ENCODE measurements at regions not wholly inside any gene's neighbourhood (a gene's known extent, or its start where the extent isn't known, plus 50 kb on each side); places are given as distances from the start of the nearest gene placed in this dataset.

- in situ Hi-C loops (cut with MboI) (loop anchor here (10.0 kb wide), 1 partner anchor 976 kb away; no protein-coding TSS in a partner anchor), intact Hi-C loops (cut with micrococcal nuclease; ENCODE audit: unreplicated experiment) (no loop called here)
- H3K4me1 ChIP-seq (ENCODE audit: control insufficient read depth, insufficient read depth, low read length) = no peaks in the 10 kb centered on the region
- CTCF ChIA-PET = no interaction called here
- no peak overlapping the region for H3K4me3 ChIP-seq
- no peak overlapping the region for H2AFZ ChIP-seq (ENCODE audit: control insufficient read depth, low read depth, low read length)
- TF ChIP-seq HDGF (IDR thresholded peaks at IDR 0.05) (no peak), SIN3A (IDR thresholded peaks at IDR 0.05; ENCODE audit: low read depth, low read length) (no peak), SPI1 (IDR thresholded peaks at IDR 0.05; ENCODE audit: borderline replicate concordance, insufficient read depth, low read depth, low read length) (no peak), PAX5 (IDR thresholded peaks at IDR 0.05; ENCODE audit: borderline replicate concordance, low read depth, low read length) (no peak), ZNF592 (IDR thresholded peaks at IDR 0.05) (no peak), ZNF217 (IDR thresholded peaks at IDR 0.05) (no peak)
- no peaks in the 10 kb centered on the region for H3K36me3 ChIP-seq (ENCODE audit: control insufficient read depth in 2 of 2, insufficient read depth in 2 of 2, low read length in 1 of 2)
- FAIRE-seq (no peak), ATAC-seq (no peak), DNase-seq (ENCODE audit: low read depth, low spot score) (no peak)
- H3K9me3 ChIP-seq (replicated peaks; ENCODE audit: control insufficient read depth, insufficient read depth, low read length) = no peaks in the 10 kb centered on the region
- H3K27ac ChIP-seq (ENCODE audit: control insufficient read depth, insufficient read depth) = no peak overlapping the region
- H3K9ac ChIP-seq (ENCODE audit: control insufficient read depth, insufficient read depth, low read length) = no peak overlapping the region
- SMC1A ChIA-PET (ENCODE audit: uncharacterized antibody, unreplicated experiment) = interaction anchor here (1.1 kb wide), 2 partner anchors 11 to 15 kb away, joined by 3 read pairs; no protein-coding TSS in a partner anchor
- RAD21 ChIA-PET (ENCODE audit: unreplicated experiment) = no interaction called here
- H3K4me2 ChIP-seq (ENCODE audit: control insufficient read depth, insufficient read depth) = no peak overlapping the region
- no TSS peak for BruUV-seq (replicated peaks)
- no peaks in the 10 kb centered on the region for H3K27me3 ChIP-seq (replicated peaks in 1 of 2; ENCODE audit: control insufficient read depth in 2 of 2, insufficient read depth in 2 of 2, low read length in 1 of 2)
- POLR2A ChIA-PET = no interaction called here
- H4K20me1 ChIP-seq (ENCODE audit: control insufficient read depth, insufficient read depth) = no peaks in the 10 kb centered on the region
- WGBS (ENCODE audit: insufficient coverage, insufficient replicate concordance, low lambda C conversion rate, missing lambda C conversion rate) = 49% methylated on average over 5 of the region's 5 CpGs
- H3K79me2 ChIP-seq (ENCODE audit: control insufficient read depth, insufficient read depth, low read length) = no peaks in the 10 kb centered on the region
Observed at GRCh38 chr3:154011036-154011435, 110.2 kb upstream of the ARHGEF26 start.

Data from GM12878 (cell line).